Natural killer cell (primary cell): ENCODE measurements at regions not wholly inside any gene's neighbourhood (a gene's known extent, or its start where the extent isn't known, plus 50 kb on each side); places are given as distances from the start of the nearest gene placed in this dataset.

Experiments used
- ATAC-seq, 3 donors: fragments of 150-1000 bp in 2 of 3; fragments of 200-7000 bp in 1 of 3; cut with Tn5 transposase; 1 replicate in 1 of 3; 2 replicates in 2 of 3; pipeline ENCODE4 v1.10.0; 2021; ENCODE audit warnings: mild to moderate bottlenecking in 2 of 3, moderate library complexity in 2 of 3
- DNase-seq, 2 donors: peaks; one replicate each; pipeline versions ENCODE4 v3.0.0 to v3.0.0-alpha.2; 2013 to 2021; ENCODE audit warnings: mixed read lengths in 1 of 2
- H3K27ac ChIP-seq: one replicate; pipeline ENCODE4 v1.5.1; 2013; ENCODE audit warnings: mild to moderate bottlenecking, low read length
- H3K27me3 ChIP-seq: one replicate; pipeline ENCODE4 v1.6.1; 2013; ENCODE audit warnings: low read length; ENCODE audit not compliant: control insufficient read depth, insufficient read depth
- H3K36me3 ChIP-seq: one replicate; pipeline ENCODE4 v1.6.1; 2013; ENCODE audit warnings: low read length; ENCODE audit not compliant: control insufficient read depth, insufficient read depth
- H3K4me1 ChIP-seq: one replicate; pipeline ENCODE4 v1.6.1; 2013; ENCODE audit warnings: low read length; ENCODE audit not compliant: control insufficient read depth, insufficient read depth
- H3K4me3 ChIP-seq: one replicate; pipeline ENCODE4 v1.5.1; 2013; ENCODE audit warnings: low read length
- H3K9me3 ChIP-seq: one replicate; pipeline ENCODE4 v1.6.1; 2013; ENCODE audit warnings: low read length; ENCODE audit not compliant: control insufficient read depth, insufficient read depth
- H3K27ac Mint-ChIP-seq, 2 donors: one replicate each; pipeline ENCODE4 v1.8.0; 2022; ENCODE audit warnings: mild to moderate bottlenecking in 2 of 2, mixed read lengths in 2 of 2, moderate library complexity in 1 of 2
- H3K27me3 Mint-ChIP-seq, 2 donors: one replicate each; pipeline ENCODE4 v1.8.0; 2022; ENCODE audit warnings: low read depth in 2 of 2, mixed read lengths in 2 of 2
- H3K36me3 Mint-ChIP-seq: one replicate; pipeline ENCODE4 v1.8.0; 2022; ENCODE audit warnings: mixed read lengths
- H3K4me1 Mint-ChIP-seq, 2 donors: one replicate each; pipeline ENCODE4 v1.8.0; 2022; ENCODE audit warnings: mixed read lengths in 2 of 2
- H3K4me3 Mint-ChIP-seq: one replicate; pipeline ENCODE4 v1.8.0; 2022; ENCODE audit warnings: mild to moderate bottlenecking, moderate library complexity, mixed read lengths
- H3K9me3 Mint-ChIP-seq, 2 donors: one replicate each; pipeline ENCODE4 v1.8.0; 2022; ENCODE audit warnings: mixed read lengths in 2 of 2
- WGBS: methylation state at CpG from one replicate; pipeline ENCODE4 v1.1.7; 2013; ENCODE audit warnings: missing lambda C conversion rate; ENCODE audit not compliant: insufficient coverage; 5-methylcytosine and 5-hydroxymethylcytosine counted together
- intact Hi-C: fragments of 100-400 bp; cut with micrococcal nuclease; formaldehyde crosslinking; loops from one replicate; pipeline ENCODE4 v1.14.2; 2022
- TF ChIP-seq, protein P1 (sequence below): fragments of 200-600 bp; IDR thresholded peaks from one replicate; pipeline ENCODE4 v1.8.0; 2022; ENCODE audit warnings: antibody characterized with exemption

- intact Hi-C loops, result no loop called here
- DNase-seq, result no peak
- Histone ChIP-seq H3K4me3 (no peak overlapping the region), H3K27ac (no peak overlapping the region), H3K36me3 (no peaks in the 10 kb centered on the region), H3K9me3 (no peaks in the 10 kb centered on the region), H3K4me1 (no peaks in the 10 kb centered on the region), H3K27me3 (no peaks in the 10 kb centered on the region)
- ATAC-seq, result no peak
- H3K27me3 Mint-ChIP-seq, result no peaks in the 10 kb centered on the region
- TF ChIP-seq, protein P1, sequence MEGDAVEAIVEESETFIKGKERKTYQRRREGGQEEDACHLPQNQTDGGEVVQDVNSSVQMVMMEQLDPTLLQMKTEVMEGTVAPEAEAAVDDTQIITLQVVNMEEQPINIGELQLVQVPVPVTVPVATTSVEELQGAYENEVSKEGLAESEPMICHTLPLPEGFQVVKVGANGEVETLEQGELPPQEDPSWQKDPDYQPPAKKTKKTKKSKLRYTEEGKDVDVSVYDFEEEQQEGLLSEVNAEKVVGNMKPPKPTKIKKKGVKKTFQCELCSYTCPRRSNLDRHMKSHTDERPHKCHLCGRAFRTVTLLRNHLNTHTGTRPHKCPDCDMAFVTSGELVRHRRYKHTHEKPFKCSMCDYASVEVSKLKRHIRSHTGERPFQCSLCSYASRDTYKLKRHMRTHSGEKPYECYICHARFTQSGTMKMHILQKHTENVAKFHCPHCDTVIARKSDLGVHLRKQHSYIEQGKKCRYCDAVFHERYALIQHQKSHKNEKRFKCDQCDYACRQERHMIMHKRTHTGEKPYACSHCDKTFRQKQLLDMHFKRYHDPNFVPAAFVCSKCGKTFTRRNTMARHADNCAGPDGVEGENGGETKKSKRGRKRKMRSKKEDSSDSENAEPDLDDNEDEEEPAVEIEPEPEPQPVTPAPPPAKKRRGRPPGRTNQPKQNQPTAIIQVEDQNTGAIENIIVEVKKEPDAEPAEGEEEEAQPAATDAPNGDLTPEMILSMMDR, result no peak
- H3K4me1 Mint-ChIP-seq, result no peaks in the 10 kb centered on the region
- H3K9me3 Mint-ChIP-seq, result peaks cover 2% of the 10 kb centered on the region in 2 donors
- no peak overlapping the region for H3K4me3 Mint-ChIP-seq
- H3K36me3 Mint-ChIP-seq, result no peaks in the 10 kb centered on the region
- no peak overlapping the region for H3K27ac Mint-ChIP-seq
These were observed 70.4 kb upstream of the KITLG start for GRCh38 chr12:88650715-88651114.

GRCh38 chr12:88648625-88649024 lies 68.4 kb upstream of the KITLG start:
- Histone ChIP-seq H3K4me1 (no peaks in the 10 kb centered on the region), H3K36me3 (no peaks in the 10 kb centered on the region), H3K4me3 (no peak overlapping the region), H3K27me3 (no peaks in the 10 kb centered on the region), H3K9me3 (no peaks in the 10 kb centered on the region), H3K27ac (no peak overlapping the region)
- TF ChIP-seq, protein P1, result no peak
- no peaks in the 10 kb centered on the region for H3K4me1 Mint-ChIP-seq
- DNase-seq, result no peak
- H3K36me3 Mint-ChIP-seq, result no peaks in the 10 kb centered on the region
- H3K27ac Mint-ChIP-seq, result no peak overlapping the region
- no peaks in the 10 kb centered on the region for H3K27me3 Mint-ChIP-seq
- no peak for ATAC-seq
- WGBS, result 93% methylated on average over 1 of the region's 1 CpG
- H3K9me3 Mint-ChIP-seq, result peaks cover 2 to 7% of the 10 kb centered on the region in 2 donors
- H3K4me3 Mint-ChIP-seq, result no peak overlapping the region
- intact Hi-C loops, result no loop called here

- Mint-ChIP-seq H3K4me3 (no peak overlapping the region), H3K9me3 (peaks cover 4 to 5% of the 10 kb centered on the region in 2 donors), H3K27ac (no peak overlapping the region), H3K4me1 (no peaks in the 10 kb centered on the region), H3K36me3 (no peaks in the 10 kb centered on the region), H3K27me3 (no peaks in the 10 kb centered on the region)
- Histone ChIP-seq H3K9me3 (no peaks in the 10 kb centered on the region), H3K4me1 (no peaks in the 10 kb centered on the region), H3K4me3 (no peak overlapping the region), H3K27me3 (no peaks in the 10 kb centered on the region), H3K36me3 (no peaks in the 10 kb centered on the region), H3K27ac (no peak overlapping the region)
- DNase-seq (no peak), ATAC-seq (no peak)
- intact Hi-C loops, result no loop called here
- TF ChIP-seq, protein P1, result no peak
These were observed 66.6 kb upstream of the KITLG start for GRCh38 chr12:88646824-88647223.

GRCh38 chr12:88645816-88646215 lies 65.5 kb upstream of the KITLG start:
- no peaks in the 10 kb centered on the region for H3K36me3 Mint-ChIP-seq
- Histone ChIP-seq H3K27ac (no peak overlapping the region), H3K9me3 (no peaks in the 10 kb centered on the region), H3K4me1 (no peaks in the 10 kb centered on the region), H3K36me3 (no peaks in the 10 kb centered on the region), H3K27me3 (no peaks in the 10 kb centered on the region), H3K4me3 (no peak overlapping the region)
- no CpG with 5 or more reads among the region's 1 CpG for WGBS
- DNase-seq, result no peak
- intact Hi-C loops, result no loop called here
- TF ChIP-seq, protein P1, result no peak
- no peaks in the 10 kb centered on the region for H3K27me3 Mint-ChIP-seq
- H3K27ac Mint-ChIP-seq, result no peak overlapping the region
- ATAC-seq, result no peak
- H3K9me3 Mint-ChIP-seq, result peaks cover 2 to 5% of the 10 kb centered on the region in 2 donors
- no peaks in the 10 kb centered on the region for H3K4me1 Mint-ChIP-seq
- no peak overlapping the region for H3K4me3 Mint-ChIP-seq
